ENCODE measurements at regions not wholly inside any gene's neighbourhood (a gene's known extent, or its start where the extent isn't known, plus 50 kb on each side); places are given as distances from the start of the nearest gene placed in this dataset.

GRCh38 chr13:105282406-105283285 is 1252.8 kb downstream of the EFNB2 start:
- Histone ChIP-seq H3K4me2 (ENCODE audit: low read length) (no peak overlapping the region), H3K9me2 (replicated peaks; ENCODE audit: control insufficient read depth, low read length) (no peaks in the 10 kb centered on the region), H3K4me1 (ENCODE audit: control insufficient read depth, low read length) (no peaks in the 10 kb centered on the region), H3K79me2 (ENCODE audit: control insufficient read depth, low read length) (no peaks in the 10 kb centered on the region), H3K36me3 (ENCODE audit: control insufficient read depth, low read length) (no peaks in the 10 kb centered on the region), H4K20me1 (ENCODE audit: control insufficient read depth, insufficient read depth, low read depth, low read length) (no peaks in the 10 kb centered on the region), H3K27ac (ENCODE audit: low read depth, low read length) (no peak overlapping the region), H3K27me3 (ENCODE audit: control insufficient read depth, low read length) (no peaks in the 10 kb centered on the region), H3K4me3 (ENCODE audit: low read length) (no peak overlapping the region), H3F3A (ENCODE audit: control insufficient read depth, insufficient read depth) (no peaks in the 10 kb centered on the region), H3K9me3 (ENCODE audit: control insufficient read depth, insufficient read depth, low read length) (no peaks in the 10 kb centered on the region)
- TF ChIP-seq, protein P1, sequence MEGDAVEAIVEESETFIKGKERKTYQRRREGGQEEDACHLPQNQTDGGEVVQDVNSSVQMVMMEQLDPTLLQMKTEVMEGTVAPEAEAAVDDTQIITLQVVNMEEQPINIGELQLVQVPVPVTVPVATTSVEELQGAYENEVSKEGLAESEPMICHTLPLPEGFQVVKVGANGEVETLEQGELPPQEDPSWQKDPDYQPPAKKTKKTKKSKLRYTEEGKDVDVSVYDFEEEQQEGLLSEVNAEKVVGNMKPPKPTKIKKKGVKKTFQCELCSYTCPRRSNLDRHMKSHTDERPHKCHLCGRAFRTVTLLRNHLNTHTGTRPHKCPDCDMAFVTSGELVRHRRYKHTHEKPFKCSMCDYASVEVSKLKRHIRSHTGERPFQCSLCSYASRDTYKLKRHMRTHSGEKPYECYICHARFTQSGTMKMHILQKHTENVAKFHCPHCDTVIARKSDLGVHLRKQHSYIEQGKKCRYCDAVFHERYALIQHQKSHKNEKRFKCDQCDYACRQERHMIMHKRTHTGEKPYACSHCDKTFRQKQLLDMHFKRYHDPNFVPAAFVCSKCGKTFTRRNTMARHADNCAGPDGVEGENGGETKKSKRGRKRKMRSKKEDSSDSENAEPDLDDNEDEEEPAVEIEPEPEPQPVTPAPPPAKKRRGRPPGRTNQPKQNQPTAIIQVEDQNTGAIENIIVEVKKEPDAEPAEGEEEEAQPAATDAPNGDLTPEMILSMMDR (IDR thresholded peaks at IDR 0.05; ENCODE audit: low read depth, low read length, poor library complexity, severe bottlenecking): no peak
- no peak for TF ChIP-seq EZH2phosphoT487 (IDR thresholded peaks at IDR 0.05; ENCODE audit: borderline replicate concordance, low read length)

DNA sequence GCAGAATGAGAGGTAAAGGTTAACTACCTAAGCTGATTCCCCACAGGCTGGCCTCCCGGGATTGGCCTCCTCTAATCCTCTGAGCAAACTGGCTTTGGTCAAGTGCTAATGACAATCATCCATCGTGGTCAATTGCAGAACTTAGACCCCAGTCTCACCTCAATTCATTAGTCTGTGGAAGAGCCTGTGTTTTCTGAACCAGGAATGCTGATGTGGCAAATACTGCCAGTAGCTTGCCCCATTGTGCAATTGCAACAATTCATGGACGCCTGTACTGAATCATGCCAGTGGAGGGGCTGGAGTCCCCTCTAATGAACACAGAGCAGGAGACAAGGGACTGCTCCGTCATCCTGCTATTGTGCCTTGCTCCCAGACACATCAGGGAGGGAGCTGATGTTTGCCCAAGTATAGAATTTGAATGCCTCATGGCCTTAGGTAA is 1256.5 kb downstream of the EFNB2 start:
- H3K4me1 ChIP-seq (ENCODE audit: control insufficient read depth, low read length): no peaks in the 10 kb centered on the region
- no peak overlapping the region for H3K4me3 ChIP-seq (ENCODE audit: low read length)
- no peaks in the 10 kb centered on the region for H3K9me2 ChIP-seq (replicated peaks; ENCODE audit: control insufficient read depth, low read length)

GRCh38 chr13:105276571-105276970 is 1258.9 kb downstream of the EFNB2 start:
- no peaks in the 10 kb centered on the region for H3F3A ChIP-seq (ENCODE audit: control insufficient read depth, insufficient read depth)
- no peaks in the 10 kb centered on the region for H3K9me3 ChIP-seq (ENCODE audit: control insufficient read depth, insufficient read depth, low read length)
- H3K4me1 ChIP-seq (ENCODE audit: control insufficient read depth, low read length): 0 out of 2 replicates have a peak, but pooled peaks cover 4% of the 10 kb centered on the region
- H3K36me3 ChIP-seq (ENCODE audit: control insufficient read depth, low read length): no peaks in the 10 kb centered on the region
- TF ChIP-seq, protein P1 (IDR thresholded peaks at IDR 0.05; ENCODE audit: low read depth, low read length, poor library complexity, severe bottlenecking): no peak
- TF ChIP-seq EZH2phosphoT487 (IDR thresholded peaks at IDR 0.05; ENCODE audit: borderline replicate concordance, low read length): no peak
- no peaks in the 10 kb centered on the region for H3K79me2 ChIP-seq (ENCODE audit: control insufficient read depth, low read length)
- H3K27me3 ChIP-seq (ENCODE audit: control insufficient read depth, low read length): no peaks in the 10 kb centered on the region
- H3K27ac ChIP-seq (ENCODE audit: low read depth, low read length): no peak overlapping the region
- H3K9me2 ChIP-seq (replicated peaks; ENCODE audit: control insufficient read depth, low read length): no peaks in the 10 kb centered on the region
- H3K4me2 ChIP-seq (ENCODE audit: low read length): no peak overlapping the region
- no peaks in the 10 kb centered on the region for H4K20me1 ChIP-seq (ENCODE audit: control insufficient read depth, insufficient read depth, low read depth, low read length)
- no peak overlapping the region for H3K4me3 ChIP-seq (ENCODE audit: low read length)

More for the DNA sequence above, 1256.5 kb downstream of the EFNB2 start:
- no peaks in the 10 kb centered on the region for H3K27me3 ChIP-seq (ENCODE audit: control insufficient read depth, low read length)
- no peak overlapping the region for H3K4me2 ChIP-seq (ENCODE audit: low read length)
- no peak for TF ChIP-seq EZH2phosphoT487 (IDR thresholded peaks at IDR 0.05; ENCODE audit: borderline replicate concordance, low read length)
- TF ChIP-seq, protein P1 (IDR thresholded peaks at IDR 0.05; ENCODE audit: low read depth, low read length, poor library complexity, severe bottlenecking): no peak
- no peaks in the 10 kb centered on the region for H4K20me1 ChIP-seq (ENCODE audit: control insufficient read depth, insufficient read depth, low read depth, low read length)
- no peaks in the 10 kb centered on the region for H3F3A ChIP-seq (ENCODE audit: control insufficient read depth, insufficient read depth)
- no peaks in the 10 kb centered on the region for H3K9me3 ChIP-seq (ENCODE audit: control insufficient read depth, insufficient read depth, low read length)
- H3K36me3 ChIP-seq (ENCODE audit: control insufficient read depth, low read length): no peaks in the 10 kb centered on the region
- no peak overlapping the region for H3K27ac ChIP-seq (ENCODE audit: low read depth, low read length)
- no peaks in the 10 kb centered on the region for H3K79me2 ChIP-seq (ENCODE audit: control insufficient read depth, low read length)
